SK-N-SH treated with all-trans-retinoic acid at 6 μM for 48 hours (cell line): ENCODE measurements at regions not wholly inside any gene's neighbourhood (a gene's known extent, or its start where the extent isn't known, plus 50 kb on each side); places are given as distances from the start of the nearest gene placed in this dataset.

ENCODE experiments used
- ATAC-seq: fragments of 200-7000 bp; cut with Tn5 transposase; 3 replicates; pipeline ENCODE4 v1.9.1; 2020; ENCODE audit warnings: mild to moderate bottlenecking, moderate library complexity
- ARNTL ChIP-seq: fragments of 450-650 bp; formaldehyde crosslinking; IDR thresholded peaks from 2 replicates; pipeline ENCODE4 v1.5.0; 2020; ENCODE audit warnings: low read depth, mild to moderate bottlenecking, moderate library complexity, borderline replicate concordance
- BACH2 ChIP-seq: fragments of 250-450 bp; sonication (Bioruptor Pico); IDR thresholded peaks from 2 replicates; pipeline ENCODE4 v1.9.0; 2021; ENCODE audit warnings: mild to moderate bottlenecking, borderline replicate concordance
- CSDC2 ChIP-seq: fragments of 250-450 bp; sonication (Bioruptor Pico); IDR thresholded peaks from 2 replicates; pipeline ENCODE4 v1.5.0; 2020; ENCODE audit warnings: mild to moderate bottlenecking, moderate library complexity
- ESRRG ChIP-seq: fragments of 250-450 bp; sonication (Bioruptor Pico); IDR thresholded peaks from 2 replicates; pipeline ENCODE4 v1.6.1; 2021; ENCODE audit warnings: mild to moderate bottlenecking
- ISL1 ChIP-seq: fragments of 250-450 bp; sonication (Bioruptor Pico); IDR thresholded peaks from 2 replicates; pipeline ENCODE4 v2.1.2; 2022; ENCODE audit warnings: mild to moderate bottlenecking, moderate library complexity
- OSR1 ChIP-seq: fragments of 250-450 bp; sonication (Bioruptor Pico); IDR thresholded peaks from 2 replicates; pipeline ENCODE4 v1.8.0; 2022; ENCODE audit warnings: moderate library complexity, mild to moderate bottlenecking, inconsistent platforms
- PPARA ChIP-seq: fragments of 250-450 bp; sonication (Bioruptor Pico); IDR thresholded peaks from 2 replicates; pipeline ENCODE4 v1.5.0; 2020; ENCODE audit warnings: mild to moderate bottlenecking, borderline replicate concordance
- RARB ChIP-seq: fragments of 250-450 bp; sonication (Bioruptor Pico); IDR thresholded peaks from 2 replicates; pipeline ENCODE4 v1.8.0; 2021; ENCODE audit warnings: mild to moderate bottlenecking, moderate library complexity
- SNAI2 ChIP-seq: fragments of 250-450 bp; sonication (Bioruptor Pico); IDR thresholded peaks from 2 replicates; pipeline ENCODE4 v1.5.0; 2020; ENCODE audit warnings: mild to moderate bottlenecking, moderate library complexity
- TCF4 ChIP-seq: fragments of 250-450 bp; sonication (Bioruptor Pico); IDR thresholded peaks from 2 replicates; pipeline ENCODE4 v1.8.0; 2021; ENCODE audit warnings: mild to moderate bottlenecking, moderate library complexity, borderline replicate concordance
- TOX ChIP-seq: fragments of 250-450 bp; sonication (Bioruptor Pico); IDR thresholded peaks from 2 replicates; pipeline ENCODE4 v1.8.0; 2021; ENCODE audit warnings: mild to moderate bottlenecking, moderate library complexity, borderline replicate concordance
- ZC3H10 ChIP-seq: fragments of 250-450 bp; sonication (Bioruptor Pico); IDR thresholded peaks from 2 replicates; pipeline ENCODE4 v1.5.1; 2021; ENCODE audit warnings: mild to moderate bottlenecking, moderate library complexity
- ZFP3 ChIP-seq: fragments of 250-450 bp; sonication (Bioruptor Pico); IDR thresholded peaks from 2 replicates; pipeline ENCODE4 v1.5.0; 2020; ENCODE audit warnings: mild to moderate bottlenecking, moderate library complexity
- ZFP30 ChIP-seq: fragments of 450-650 bp; formaldehyde crosslinking; IDR thresholded peaks from 2 replicates; pipeline ENCODE4 v1.5.0; 2022; ENCODE audit warnings: mild to moderate bottlenecking, moderate library complexity
- ZNF565 ChIP-seq: fragments of 450-650 bp; formaldehyde crosslinking; conservative IDR thresholded peaks from 2 replicates; pipeline ENCODE4 v1.5.0; 2020; ENCODE audit warnings: low read depth, mild to moderate bottlenecking, moderate library complexity
- ZNF70 ChIP-seq: fragments of 450-650 bp; formaldehyde crosslinking; IDR thresholded peaks from 2 replicates; pipeline ENCODE4 v1.5.0; 2020; ENCODE audit warnings: mild to moderate bottlenecking, moderate library complexity
- ZNF8 ChIP-seq: fragments of 450-650 bp; formaldehyde crosslinking; IDR thresholded peaks from 2 replicates; pipeline ENCODE4 v1.5.0; 2020; ENCODE audit warnings: mild to moderate bottlenecking, moderate library complexity
- TF ChIP-seq, protein P1 (sequence below): fragments of 250-450 bp; sonication (Bioruptor Pico); IDR thresholded peaks from 2 replicates; pipeline ENCODE4 v1.5.1; 2021; ENCODE audit warnings: mild to moderate bottlenecking, moderate library complexity
- TF ChIP-seq, protein P2 (sequence below): fragments of 250-450 bp; sonication (Bioruptor Pico); IDR thresholded peaks from 2 replicates; pipeline ENCODE4 v1.5.0; 2020; ENCODE audit warnings: mild to moderate bottlenecking, moderate library complexity
- TF ChIP-seq, protein P3 (sequence below): fragments of 250-450 bp; sonication (Bioruptor Pico); IDR thresholded peaks from 2 replicates; pipeline ENCODE4 v1.8.0; 2020; ENCODE audit warnings: mild to moderate bottlenecking, moderate library complexity, borderline replicate concordance
- TF ChIP-seq, protein P4 (sequence below): fragments of 250-450 bp; sonication (Bioruptor Pico); IDR thresholded peaks from 2 replicates; pipeline ENCODE4 v1.8.0; 2021; ENCODE audit warnings: low read depth, mild to moderate bottlenecking, moderate library complexity, borderline replicate concordance

DNA sequence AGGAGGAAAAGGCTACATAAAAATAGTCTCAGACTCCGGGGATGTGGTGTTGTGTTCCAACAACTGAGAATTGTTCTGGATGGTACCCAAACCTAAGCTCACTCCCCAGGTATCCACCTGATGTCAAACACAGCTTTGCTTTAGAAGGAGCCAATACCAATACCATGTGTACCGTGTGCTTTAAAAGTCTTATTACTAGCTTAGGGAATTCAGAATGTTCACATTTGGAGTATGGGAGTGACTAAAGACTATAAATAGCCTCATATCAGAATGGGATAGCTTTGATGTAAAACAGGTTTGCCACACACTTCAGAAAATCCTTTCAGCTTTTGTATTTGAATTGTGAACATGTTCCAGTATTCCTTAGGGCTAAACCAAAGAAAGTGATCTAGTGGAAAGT lies 248.7 kb upstream of the ARHGAP42 start:
- ATAC-seq = no peak
- TF ChIP-seq, protein P1, sequence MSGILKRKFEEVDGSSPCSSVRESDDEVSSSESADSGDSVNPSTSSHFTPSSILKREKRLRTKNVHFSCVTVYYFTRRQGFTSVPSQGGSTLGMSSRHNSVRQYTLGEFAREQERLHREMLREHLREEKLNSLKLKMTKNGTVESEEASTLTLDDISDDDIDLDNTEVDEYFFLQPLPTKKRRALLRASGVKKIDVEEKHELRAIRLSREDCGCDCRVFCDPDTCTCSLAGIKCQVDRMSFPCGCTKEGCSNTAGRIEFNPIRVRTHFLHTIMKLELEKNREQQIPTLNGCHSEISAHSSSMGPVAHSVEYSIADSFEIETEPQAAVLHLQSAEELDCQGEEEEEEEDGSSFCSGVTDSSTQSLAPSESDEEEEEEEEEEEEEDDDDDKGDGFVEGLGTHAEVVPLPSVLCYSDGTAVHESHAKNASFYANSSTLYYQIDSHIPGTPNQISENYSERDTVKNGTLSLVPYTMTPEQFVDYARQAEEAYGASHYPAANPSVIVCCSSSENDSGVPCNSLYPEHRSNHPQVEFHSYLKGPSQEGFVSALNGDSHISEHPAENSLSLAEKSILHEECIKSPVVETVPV (CRISPR knock-in tag) = no peak
- TF ChIP-seq, protein P2, sequence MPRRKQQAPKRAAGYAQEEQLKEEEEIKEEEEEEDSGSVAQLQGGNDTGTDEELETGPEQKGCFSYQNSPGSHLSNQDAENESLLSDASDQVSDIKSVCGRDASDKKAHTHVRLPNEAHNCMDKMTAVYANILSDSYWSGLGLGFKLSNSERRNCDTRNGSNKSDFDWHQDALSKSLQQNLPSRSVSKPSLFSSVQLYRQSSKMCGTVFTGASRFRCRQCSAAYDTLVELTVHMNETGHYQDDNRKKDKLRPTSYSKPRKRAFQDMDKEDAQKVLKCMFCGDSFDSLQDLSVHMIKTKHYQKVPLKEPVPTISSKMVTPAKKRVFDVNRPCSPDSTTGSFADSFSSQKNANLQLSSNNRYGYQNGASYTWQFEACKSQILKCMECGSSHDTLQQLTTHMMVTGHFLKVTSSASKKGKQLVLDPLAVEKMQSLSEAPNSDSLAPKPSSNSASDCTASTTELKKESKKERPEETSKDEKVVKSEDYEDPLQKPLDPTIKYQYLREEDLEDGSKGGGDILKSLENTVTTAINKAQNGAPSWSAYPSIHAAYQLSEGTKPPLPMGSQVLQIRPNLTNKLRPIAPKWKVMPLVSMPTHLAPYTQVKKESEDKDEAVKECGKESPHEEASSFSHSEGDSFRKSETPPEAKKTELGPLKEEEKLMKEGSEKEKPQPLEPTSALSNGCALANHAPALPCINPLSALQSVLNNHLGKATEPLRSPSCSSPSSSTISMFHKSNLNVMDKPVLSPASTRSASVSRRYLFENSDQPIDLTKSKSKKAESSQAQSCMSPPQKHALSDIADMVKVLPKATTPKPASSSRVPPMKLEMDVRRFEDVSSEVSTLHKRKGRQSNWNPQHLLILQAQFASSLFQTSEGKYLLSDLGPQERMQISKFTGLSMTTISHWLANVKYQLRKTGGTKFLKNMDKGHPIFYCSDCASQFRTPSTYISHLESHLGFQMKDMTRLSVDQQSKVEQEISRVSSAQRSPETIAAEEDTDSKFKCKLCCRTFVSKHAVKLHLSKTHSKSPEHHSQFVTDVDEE (CRISPR knock-in tag) = no peak
- TF ChIP-seq, protein P3, sequence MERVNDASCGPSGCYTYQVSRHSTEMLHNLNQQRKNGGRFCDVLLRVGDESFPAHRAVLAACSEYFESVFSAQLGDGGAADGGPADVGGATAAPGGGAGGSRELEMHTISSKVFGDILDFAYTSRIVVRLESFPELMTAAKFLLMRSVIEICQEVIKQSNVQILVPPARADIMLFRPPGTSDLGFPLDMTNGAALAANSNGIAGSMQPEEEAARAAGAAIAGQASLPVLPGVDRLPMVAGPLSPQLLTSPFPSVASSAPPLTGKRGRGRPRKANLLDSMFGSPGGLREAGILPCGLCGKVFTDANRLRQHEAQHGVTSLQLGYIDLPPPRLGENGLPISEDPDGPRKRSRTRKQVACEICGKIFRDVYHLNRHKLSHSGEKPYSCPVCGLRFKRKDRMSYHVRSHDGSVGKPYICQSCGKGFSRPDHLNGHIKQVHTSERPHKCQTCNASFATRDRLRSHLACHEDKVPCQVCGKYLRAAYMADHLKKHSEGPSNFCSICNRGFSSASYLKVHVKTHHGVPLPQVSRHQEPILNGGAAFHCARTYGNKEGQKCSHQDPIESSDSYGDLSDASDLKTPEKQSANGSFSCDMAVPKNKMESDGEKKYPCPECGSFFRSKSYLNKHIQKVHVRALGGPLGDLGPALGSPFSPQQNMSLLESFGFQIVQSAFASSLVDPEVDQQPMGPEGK = no peak
- TF ChIP-seq ZFP3 (CRISPR knock-in tag) (no peak), BACH2 (CRISPR knock-in tag) (no peak), ZNF70 (CRISPR knock-in tag) (no peak), ISL1 (CRISPR knock-in tag) (no peak), ZC3H10 (CRISPR knock-in tag) (no peak), PPARA (CRISPR knock-in tag) (no peak)
- TF ChIP-seq, protein P4, sequence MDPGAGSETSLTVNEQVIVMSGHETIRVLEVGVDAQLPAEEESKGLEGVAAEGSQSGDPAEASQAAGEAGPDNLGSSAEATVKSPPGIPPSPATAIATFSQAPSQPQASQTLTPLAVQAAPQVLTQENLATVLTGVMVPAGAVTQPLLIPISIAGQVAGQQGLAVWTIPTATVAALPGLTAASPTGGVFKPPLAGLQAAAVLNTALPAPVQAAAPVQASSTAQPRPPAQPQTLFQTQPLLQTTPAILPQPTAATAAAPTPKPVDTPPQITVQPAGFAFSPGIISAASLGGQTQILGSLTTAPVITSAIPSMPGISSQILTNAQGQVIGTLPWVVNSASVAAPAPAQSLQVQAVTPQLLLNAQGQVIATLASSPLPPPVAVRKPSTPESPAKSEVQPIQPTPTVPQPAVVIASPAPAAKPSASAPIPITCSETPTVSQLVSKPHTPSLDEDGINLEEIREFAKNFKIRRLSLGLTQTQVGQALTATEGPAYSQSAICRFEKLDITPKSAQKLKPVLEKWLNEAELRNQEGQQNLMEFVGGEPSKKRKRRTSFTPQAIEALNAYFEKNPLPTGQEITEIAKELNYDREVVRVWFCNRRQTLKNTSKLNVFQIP (CRISPR knock-in tag) = no peak

DNA sequence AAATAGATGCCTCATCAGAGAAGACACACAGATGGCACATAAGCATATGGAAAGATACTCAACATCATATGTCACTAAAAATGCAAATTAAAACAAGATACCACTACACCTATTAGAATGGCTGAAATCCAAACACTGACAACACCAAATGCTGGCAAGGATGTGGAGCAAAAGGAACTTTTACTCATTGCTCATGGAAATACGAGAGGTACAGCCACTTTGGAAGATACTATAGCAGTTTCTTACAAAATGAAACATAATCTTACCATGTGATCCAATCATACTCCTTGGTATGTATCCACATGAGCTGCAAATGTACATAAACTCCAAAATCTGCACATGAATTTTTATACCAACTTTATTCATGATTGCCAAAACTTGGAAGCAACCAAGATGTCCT lies 246.0 kb upstream of the ARHGAP42 start:
- no peak for ATAC-seq
- no peak for TF ChIP-seq TOX (CRISPR knock-in tag)
- TF ChIP-seq, protein P4 (CRISPR knock-in tag) = no peak
- TF ChIP-seq ZC3H10 (CRISPR knock-in tag) = no peak
- no peak for TF ChIP-seq ISL1 (CRISPR knock-in tag)
- no peak for TF ChIP-seq ZNF70 (CRISPR knock-in tag)
- TF ChIP-seq ZFP30 (CRISPR knock-in tag) = no peak
- TF ChIP-seq RARB (CRISPR knock-in tag) = no peak
- TF ChIP-seq CSDC2 (CRISPR knock-in tag) = no peak
- no peak for TF ChIP-seq ARNTL
- no peak for TF ChIP-seq SNAI2 (CRISPR knock-in tag)
- TF ChIP-seq OSR1 (CRISPR knock-in tag) = no peak
- TF ChIP-seq ZNF8 (CRISPR knock-in tag) = no peak

DNA sequence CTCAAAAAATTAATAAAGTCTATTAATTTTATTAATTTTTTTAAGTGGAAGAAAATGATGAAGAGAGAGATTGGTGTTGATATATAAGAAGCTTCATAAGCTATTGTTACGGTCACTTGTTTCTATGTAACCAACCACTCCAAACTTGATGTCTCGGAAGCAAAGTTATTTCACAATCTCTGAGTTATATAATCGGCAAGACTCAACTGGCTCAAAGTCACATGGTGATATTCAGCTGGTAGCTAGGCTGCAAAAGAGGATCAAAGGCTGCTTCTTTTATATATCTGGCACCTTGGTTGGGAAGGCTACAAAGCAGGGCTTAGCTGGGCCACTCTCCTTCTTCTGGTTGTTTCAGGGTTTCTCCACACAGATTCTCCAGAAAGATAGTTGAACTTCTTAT lies 245.1 kb upstream of the ARHGAP42 start:
- no peak for TF ChIP-seq ESRRG
- TF ChIP-seq ARNTL = no peak
- TF ChIP-seq ZFP3 (CRISPR knock-in tag) = no peak
- no peak for TF ChIP-seq PPARA (CRISPR knock-in tag)
- no peak for TF ChIP-seq ZNF565
- no peak for TF ChIP-seq CSDC2 (CRISPR knock-in tag)
- TF ChIP-seq, protein P4 (CRISPR knock-in tag) = no peak
- TF ChIP-seq ZC3H10 (CRISPR knock-in tag) = no peak
- no peak for TF ChIP-seq TCF4 (CRISPR knock-in tag)
- no peak for TF ChIP-seq RARB (CRISPR knock-in tag)
- TF ChIP-seq, protein P1 (CRISPR knock-in tag) = no peak
- ATAC-seq = no peak
